Gastrocnemius medialis (tissue), 4 donors: ENCODE measurements at regions not wholly inside any gene's neighbourhood (a gene's known extent, or its start where the extent isn't known, plus 50 kb on each side); places are given as distances from the start of the nearest gene placed in this dataset.

ENCODE experiments used
- ATAC-seq, 2 donors: fragments of 150-250 bp; one replicate each; pipeline ENCODE4 v1.9.1; 2016
- DNase-seq, 2 donors: peaks; one replicate each; pipeline ENCODE4 v3.0.0-alpha.2; 2019
- H3K27ac ChIP-seq, 4 donors: fragments of 200-600 bp; sonication (generic); 1 replicate in 1 of 4; 2 replicates in 3 of 4; pipeline ENCODE4 v1.5.1; 2016 to 2018; ENCODE audit warnings: mild to moderate bottlenecking in 2 of 4, moderate library complexity in 1 of 4
- H3K27me3 ChIP-seq, 3 donors: fragments of 200-600 bp; sonication (generic) in 2 of 3; 1 replicate in 1 of 3; 2 replicates in 2 of 3; pipeline versions ENCODE4 v1.5.1 to v1.6.0; 2016 to 2019; ENCODE audit warnings: mild to moderate bottlenecking in 1 of 3, moderate library complexity in 1 of 3
- H3K36me3 ChIP-seq, 2 donors: fragments of 200-600 bp; sonication (generic) in 1 of 2; one replicate each; pipeline ENCODE4 v1.5.1; 2017 to 2018
- H3K4me1 ChIP-seq, 2 donors: fragments of 200-600 bp; sonication (generic) in 1 of 2; one replicate each; pipeline ENCODE4 v1.5.1; 2016 to 2017; ENCODE audit warnings: mild to moderate bottlenecking in 2 of 2
- H3K4me3 ChIP-seq, 4 donors: fragments of 200-600 bp; sonication (generic) in 3 of 4; 1 replicate in 1 of 4; 2 replicates in 3 of 4; pipeline ENCODE4 v1.5.1; 2016 to 2019; ENCODE audit warnings: mild to moderate bottlenecking in 2 of 4
- H3K9me3 ChIP-seq, 3 donors: fragments of 200-600 bp; sonication (generic) in 2 of 3; 1 replicate in 1 of 3; 2 replicates in 2 of 3; pipeline ENCODE4 v1.5.1; 2016 to 2019
- CTCF ChIP-seq, 5 experiments: fragments of 450-650 bp in 3 of 5; fragments of 200-600 bp in 2 of 5; sonication (generic) in 2 of 5; IDR thresholded peaks in 4 of 5; conservative IDR thresholded peaks in 1 of 5; 1 replicate in 4 of 5; 2 replicates in 1 of 5; pipeline ENCODE4 v1.5.1; 2016 to 2019; ENCODE audit warnings: antibody characterized with exemption in 5 of 5, mild to moderate bottlenecking in 3 of 5, moderate library complexity in 3 of 5
- POLR2A ChIP-seq, 2 donors: fragments of 450-650 bp; IDR thresholded peaks; one replicate each; pipeline ENCODE4 v1.6.1; 2017; ENCODE audit warnings: antibody characterized with exemption in 2 of 2, mild to moderate bottlenecking in 2 of 2, moderate library complexity in 2 of 2
- in situ Hi-C, 4 donors: fragments of 200-750 bp; cut with MboI; loops; one replicate each; pipeline versions ENCODE4 v1.15.0 to v1.8.0; 2017; ENCODE audit warnings: low sequenced_read_pairs in 4 of 4
- intact Hi-C: fragments of 100-400 bp; cut with DNase I; formaldehyde crosslinking; loops from one replicate; pipeline ENCODE4 v1.15.1; 2023; ENCODE audit warnings: low total_unique reads

DNA sequence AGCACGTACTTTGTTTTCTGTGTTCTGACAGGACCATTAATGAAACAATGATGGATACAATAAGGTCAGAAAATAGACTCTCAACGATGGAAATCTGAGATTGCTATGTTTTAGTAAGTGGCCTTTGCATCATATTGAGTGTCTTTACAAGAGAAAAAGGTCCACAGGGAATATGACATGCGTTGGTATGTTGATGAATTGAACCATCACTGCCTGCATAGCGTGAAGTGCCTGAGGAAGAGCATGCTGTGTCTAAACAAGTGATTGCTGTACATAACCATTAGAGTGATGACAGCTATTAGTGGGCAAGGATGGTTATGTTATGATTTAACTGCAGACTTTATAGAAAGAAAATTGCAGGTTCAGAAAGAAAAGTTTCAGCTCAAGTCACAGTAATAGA lies 623.2 kb downstream of the SLITRK5 start:
- H3K4me3 ChIP-seq = no peak overlapping the region
- H3K9me3 ChIP-seq = no peaks in the 10 kb centered on the region
- ATAC-seq (no peak), DNase-seq (no peak)
- no peaks in the 10 kb centered on the region for H3K4me1 ChIP-seq
- no peaks in the 10 kb centered on the region for H3K36me3 ChIP-seq
- intact Hi-C loops (no loop called here), in situ Hi-C loops (no loop called here)
- no peak overlapping the region for H3K27ac ChIP-seq
- no peak for TF ChIP-seq CTCF (IDR thresholded peaks at IDR 0.05 in 4 of 5, conservative IDR thresholded peaks at IDR 0.05 in 1 of 5)
- no peak for TF ChIP-seq POLR2A (IDR thresholded peaks at IDR 0.05)
- no peaks in the 10 kb centered on the region for H3K27me3 ChIP-seq

DNA sequence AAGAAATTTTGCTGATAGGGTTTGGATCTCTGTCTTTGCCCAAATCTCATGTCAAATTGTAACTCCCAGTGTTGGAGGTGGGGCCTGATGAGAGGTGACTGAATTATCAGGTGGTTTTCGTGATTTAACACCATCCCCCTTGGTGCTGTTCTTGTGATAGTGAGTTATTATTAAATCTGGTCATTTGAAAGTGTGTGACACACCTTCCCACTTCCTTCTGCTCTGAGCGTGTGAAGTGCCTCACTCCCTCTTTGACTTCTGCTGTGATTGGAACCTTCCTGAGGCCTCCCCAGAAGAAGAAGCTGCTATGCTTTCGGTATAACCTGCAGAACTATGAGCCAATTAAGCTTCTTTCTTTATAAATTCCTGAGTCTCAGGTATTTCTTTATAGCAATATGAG lies 632.0 kb downstream of the SLITRK5 start:
- no peaks in the 10 kb centered on the region for H3K4me1 ChIP-seq
- TF ChIP-seq CTCF (IDR thresholded peaks at IDR 0.05 in 4 of 5, conservative IDR thresholded peaks at IDR 0.05 in 1 of 5) (no peak), POLR2A (IDR thresholded peaks at IDR 0.05) (no peak)
- in situ Hi-C loops (no loop called here), intact Hi-C loops (no loop called here)
- no peak for ATAC-seq
- no peaks in the 10 kb centered on the region for H3K9me3 ChIP-seq
- no peak overlapping the region for H3K27ac ChIP-seq
- DNase-seq = no peak
- no peak overlapping the region for H3K4me3 ChIP-seq
- no peaks in the 10 kb centered on the region for H3K27me3 ChIP-seq
- H3K36me3 ChIP-seq = no peaks in the 10 kb centered on the region

DNA sequence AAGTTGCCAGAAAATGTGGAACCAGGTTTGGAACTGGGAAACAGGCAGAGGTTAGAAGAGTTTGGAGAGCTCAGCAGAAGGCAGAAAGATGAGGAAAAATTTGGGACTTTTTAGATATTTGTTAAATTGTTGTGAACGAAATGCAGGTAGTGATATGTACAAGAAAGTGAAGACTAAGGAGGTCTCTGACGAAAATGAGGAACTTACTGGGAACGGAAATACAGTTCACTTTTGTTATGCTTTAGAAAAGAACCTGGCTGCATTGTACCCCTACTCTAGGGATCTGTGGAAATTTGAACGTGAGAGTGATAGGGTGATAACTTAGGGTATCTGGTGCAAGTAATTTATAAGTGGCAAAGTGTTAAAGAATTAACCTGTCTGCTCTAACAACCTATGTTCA lies 632.4 kb downstream of the SLITRK5 start:
- intact Hi-C loops (no loop called here), in situ Hi-C loops (no loop called here)
- TF ChIP-seq POLR2A (IDR thresholded peaks at IDR 0.05) (no peak), CTCF (IDR thresholded peaks at IDR 0.05 in 4 of 5, conservative IDR thresholded peaks at IDR 0.05 in 1 of 5) (no peak)
- H3K4me3 ChIP-seq = no peak overlapping the region
- H3K9me3 ChIP-seq = no peaks in the 10 kb centered on the region
- no peaks in the 10 kb centered on the region for H3K36me3 ChIP-seq
- no peak overlapping the region for H3K27ac ChIP-seq
- H3K27me3 ChIP-seq = no peaks in the 10 kb centered on the region
- DNase-seq (no peak), ATAC-seq (no peak)
- H3K4me1 ChIP-seq = no peaks in the 10 kb centered on the region

- intact Hi-C loops (no loop called here), in situ Hi-C loops (no loop called here)
- DNase-seq (no peak), ATAC-seq (no peak)
- TF ChIP-seq POLR2A (IDR thresholded peaks at IDR 0.05) (no peak), CTCF (IDR thresholded peaks at IDR 0.05 in 4 of 5, conservative IDR thresholded peaks at IDR 0.05 in 1 of 5) (no peak)
- H3K4me1 ChIP-seq = no peaks in the 10 kb centered on the region
- no peaks in the 10 kb centered on the region for H3K27me3 ChIP-seq
- no peaks in the 10 kb centered on the region for H3K9me3 ChIP-seq
- H3K36me3 ChIP-seq = no peaks in the 10 kb centered on the region
- H3K4me3 ChIP-seq = no peak overlapping the region
- H3K27ac ChIP-seq = no peak overlapping the region
Observed at GRCh38 chr13:88314496-88314895, 643.3 kb downstream of the SLITRK5 start.

- Histone ChIP-seq H3K9me3 (no peaks in the 10 kb centered on the region), H3K4me3 (no peak overlapping the region), H3K27me3 (no peaks in the 10 kb centered on the region), H3K27ac (no peak overlapping the region), H3K36me3 (no peaks in the 10 kb centered on the region), H3K4me1 (peaks cover 0 to 6% of the 10 kb centered on the region in 2 donors)
- DNase-seq (no peak), ATAC-seq (no peak)
- TF ChIP-seq POLR2A (IDR thresholded peaks at IDR 0.05) (no peak), CTCF (IDR thresholded peaks at IDR 0.05 in 4 of 5, conservative IDR thresholded peaks at IDR 0.05 in 1 of 5) (no peak)
- in situ Hi-C loops = no loop called here
- intact Hi-C loops = no loop called here
Observed at GRCh38 chr13:88329066-88329465, 657.9 kb downstream of the SLITRK5 start.
